GM06990 (cell line): ENCODE measurements at regions not wholly inside any gene's neighbourhood (a gene's known extent, or its start where the extent isn't known, plus 50 kb on each side); places are given as distances from the start of the nearest gene placed in this dataset.

Experiments used
- DNase-seq: peaks from one replicate; pipeline ENCODE4 v3.0.0-alpha.2; 2011; ENCODE audit not compliant: insufficient read length; ENCODE audit errors: extremely low read depth
- H3K27me3 ChIP-seq: replicated peaks from 2 replicates; pipeline ENCODE4 v1.6.0; 2011; ENCODE audit warnings: low read length; ENCODE audit not compliant: control insufficient read depth, insufficient read depth
- H3K36me3 ChIP-seq: 2 replicates; pipeline ENCODE4 v1.5.1; 2011; ENCODE audit warnings: low read length; ENCODE audit not compliant: control insufficient read depth, insufficient read depth
- H3K4me3 ChIP-seq: replicated peaks from 2 replicates; pipeline ENCODE4 v1.5.1; 2011; ENCODE audit warnings: low read depth, mild to moderate bottlenecking, control low read depth, low read length
- CTCF ChIP-seq: IDR thresholded peaks from 2 replicates; pipeline ENCODE4 v1.5.1; 2011; ENCODE audit warnings: low read length, control low read depth, mild to moderate bottlenecking, inconsistent platforms; ENCODE audit not compliant: insufficient read depth, poor library complexity, severe bottlenecking

- TF ChIP-seq CTCF, result no peak
- no peaks in the 10 kb centered on the region; the same call in none of the 2 replicates for H3K27me3 ChIP-seq
- DNase-seq, result no peak
- H3K36me3 ChIP-seq, result no peaks in the 10 kb centered on the region
- no peak overlapping the region for H3K4me3 ChIP-seq
These were observed 78.9 kb upstream of the RMDN2 start for GRCh38 chr2:37846207-37846606.

- H3K27me3 ChIP-seq, result no peaks in the 10 kb centered on the region; the same call in none of the 2 replicates
- no peak for DNase-seq
- H3K36me3 ChIP-seq, result no peaks in the 10 kb centered on the region
- H3K4me3 ChIP-seq, result no peak overlapping the region
- TF ChIP-seq CTCF, result no peak
These were observed 77.3 kb upstream of the RMDN2 start for GRCh38 chr2:37847792-37848191.

GRCh38 chr2:37848451-37848850, 76.6 kb upstream of the RMDN2 start:
- Histone ChIP-seq H3K27me3 (no peaks in the 10 kb centered on the region; the same call in none of the 2 replicates), H3K36me3 (no peaks in the 10 kb centered on the region), H3K4me3 (no peak overlapping the region)
- no peak for TF ChIP-seq CTCF
- no peak for DNase-seq

GRCh38 chr2:37849911-37850310, 75.2 kb upstream of the RMDN2 start:
- Histone ChIP-seq H3K36me3 (no peaks in the 10 kb centered on the region), H3K4me3 (no peak overlapping the region), H3K27me3 (no peaks in the 10 kb centered on the region; the same call in none of the 2 replicates)
- no peak for TF ChIP-seq CTCF
- DNase-seq, result no peak

GRCh38 chr2:37851428-37851827, 73.7 kb upstream of the RMDN2 start:
- H3K27me3 ChIP-seq, result no peaks in the 10 kb centered on the region; the same call in 1 of the 2 replicates
- no peak for DNase-seq
- no peak for TF ChIP-seq CTCF

More at GRCh38 chr2:37851428-37851827, 73.7 kb upstream of the RMDN2 start:
- Histone ChIP-seq H3K4me3 (peak overlapping the region; percentile 8), H3K36me3 (no peaks in the 10 kb centered on the region)
